CD14-positive monocyte (primary cell): ENCODE measurements at regions not wholly inside any gene's neighbourhood (a gene's known extent, or its start where the extent isn't known, plus 50 kb on each side); places are given as distances from the start of the nearest gene placed in this dataset.
A peak's percentile ranks its signal among the peaks of the same experiment; 100 is the strongest.

Source experiments
- DNase-seq, 3 donors: peaks; one replicate each; pipeline ENCODE4 v3.0.0-alpha.2; 2011 to 2022
- H2AFZ ChIP-seq: 2 replicates; pipeline ENCODE4 v1.6.0; 2012; ENCODE audit warnings: mild to moderate bottlenecking, low read depth, low read length, inconsistent platforms; ENCODE audit not compliant: insufficient read depth, poor library complexity, severe bottlenecking
- H3K27ac ChIP-seq, 2 donors: 1 replicate in 1 of 2; 2 replicates in 1 of 2; pipeline ENCODE4 v1.5.1; 2012 to 2013; ENCODE audit warnings: low read length in 2 of 2, control low read depth in 1 of 2, inconsistent platforms in 1 of 2, low read depth in 1 of 2, mild to moderate bottlenecking in 1 of 2
- H3K27me3 ChIP-seq, 2 donors: one replicate each; pipeline versions ENCODE4 v1.6.0 to v1.6.1; 2011 to 2013; ENCODE audit warnings: low read length in 2 of 2; ENCODE audit not compliant: control insufficient read depth in 2 of 2, insufficient read depth in 2 of 2
- H3K36me3 ChIP-seq, 2 donors: replicated peaks in 1 of 2; 1 replicate in 1 of 2; 2 replicates in 1 of 2; pipeline versions ENCODE4 v1.5.1 to v1.6.1; 2012 to 2013; ENCODE audit warnings: low read length in 2 of 2, control low read depth in 1 of 2, inconsistent platforms in 1 of 2, mild to moderate bottlenecking in 1 of 2; ENCODE audit not compliant: insufficient read depth in 2 of 2, control insufficient read depth in 1 of 2
- H3K4me1 ChIP-seq, 2 donors: 1 replicate in 1 of 2; 2 replicates in 1 of 2; pipeline versions ENCODE4 v1.5.1 to v1.6.1; 2012 to 2013; ENCODE audit warnings: low read length in 2 of 2, control low read depth in 1 of 2, inconsistent platforms in 1 of 2, mild to moderate bottlenecking in 1 of 2, moderate library complexity in 1 of 2; ENCODE audit not compliant: insufficient read depth in 2 of 2, control insufficient read depth in 1 of 2
- H3K4me2 ChIP-seq: replicated peaks from 2 replicates; pipeline ENCODE3; 2012; ENCODE audit warnings: low read length, moderate library complexity, mild to moderate bottlenecking; ENCODE audit not compliant: poor library complexity, severe bottlenecking; ENCODE audit errors: extremely low read depth
- H3K4me3 ChIP-seq, 3 experiments: fragments of 200-600 bp in 1 of 3; sonication (generic) in 1 of 3; replicated peaks in 1 of 3; 1 replicate in 2 of 3; 2 replicates in 1 of 3; pipeline ENCODE4 v1.5.1; 2011 to 2013; ENCODE audit warnings: low read length in 3 of 3, mild to moderate bottlenecking in 3 of 3, control low read depth in 2 of 3, low read depth in 2 of 3, inconsistent platforms in 1 of 3, moderate library complexity in 1 of 3
- H3K79me2 ChIP-seq: 2 replicates; pipeline ENCODE4 v1.6.0; 2012; ENCODE audit warnings: mild to moderate bottlenecking, control low read depth, inconsistent platforms, low read length, moderate library complexity; ENCODE audit not compliant: insufficient read depth
- H3K9ac ChIP-seq: 2 replicates; pipeline ENCODE4 v1.6.0; 2017; ENCODE audit warnings: low read length, mild to moderate bottlenecking; ENCODE audit not compliant: insufficient read depth, poor library complexity, severe bottlenecking
- H3K9me3 ChIP-seq, 2 donors: replicated peaks in 1 of 2; 1 replicate in 1 of 2; 2 replicates in 1 of 2; pipeline versions ENCODE4 v1.5.1 to v1.6.1; 2012 to 2013; ENCODE audit warnings: low read length in 2 of 2, control low read depth in 1 of 2; ENCODE audit not compliant: control insufficient read depth in 1 of 2, insufficient read depth in 1 of 2
- H4K20me1 ChIP-seq: 2 replicates; pipeline ENCODE4 v1.6.0; 2012; ENCODE audit warnings: mild to moderate bottlenecking, low read length, control low read depth, moderate library complexity; ENCODE audit not compliant: insufficient read depth
- H3K27ac Mint-ChIP-seq, 7 donors: one replicate each; pipeline ENCODE4 v1.8.0; 2020; ENCODE audit warnings: mild to moderate bottlenecking in 7 of 7, mixed read lengths in 7 of 7, moderate library complexity in 6 of 7, inconsistent platforms in 2 of 7
- H3K27me3 Mint-ChIP-seq, 3 donors: one replicate each; pipeline ENCODE4 v1.8.0; 2021 to 2022; ENCODE audit warnings: low read depth in 3 of 3, mild to moderate bottlenecking in 3 of 3, mixed read lengths in 3 of 3, moderate library complexity in 3 of 3, inconsistent platforms in 1 of 3
- H3K36me3 Mint-ChIP-seq, 2 donors: one replicate each; pipeline ENCODE4 v1.8.0; 2020; ENCODE audit warnings: mixed read lengths in 2 of 2, inconsistent platforms in 1 of 2, mild to moderate bottlenecking in 1 of 2
- H3K4me1 Mint-ChIP-seq: one replicate; pipeline ENCODE4 v1.8.0; 2020; ENCODE audit warnings: mild to moderate bottlenecking, mixed read lengths
- H3K4me3 Mint-ChIP-seq, 2 donors: one replicate each; pipeline ENCODE4 v1.8.0; 2020; ENCODE audit warnings: mild to moderate bottlenecking in 2 of 2, mixed read lengths in 2 of 2, moderate library complexity in 1 of 2
- H3K9me3 Mint-ChIP-seq, 7 donors: one replicate each; pipeline ENCODE4 v1.8.0; 2020 to 2022; ENCODE audit warnings: mixed read lengths in 7 of 7, mild to moderate bottlenecking in 6 of 7, moderate library complexity in 6 of 7, inconsistent platforms in 2 of 7
- WGBS: methylation state at CpG from one replicate; pipeline ENCODE4 v1.1.5; 2013; ENCODE audit warnings: missing lambda C conversion rate; ENCODE audit not compliant: insufficient coverage; 5-methylcytosine and 5-hydroxymethylcytosine counted together
- intact Hi-C, 2 donors: fragments of 100-400 bp; cut with micrococcal nuclease; formaldehyde crosslinking; loops; one replicate each; pipeline versions ENCODE4 v1.15.0 to v1.15.1; 2023
- TF ChIP-seq, protein P1 (sequence below): fragments of 200-600 bp; IDR thresholded peaks from one replicate; pipeline ENCODE4 v1.8.0; 2022; ENCODE audit warnings: antibody characterized with exemption, mild to moderate bottlenecking

GRCh38 chr6:88359530-88360202 lies 193.5 kb upstream of the CNR1 start:
- H3K9ac ChIP-seq, result no peak overlapping the region
- intact Hi-C loops, result no loop called here
- WGBS, result no CpG with 5 or more reads among the region's 3 CpGs

GRCh38 chr6:88358846-88359245 lies 192.7 kb upstream of the CNR1 start:
- H3K27me3 ChIP-seq, result no peaks in the 10 kb centered on the region
- peaks cover 0 to 16% (median 3%) of the 10 kb centered on the region in 7 donors for H3K9me3 Mint-ChIP-seq

More at GRCh38 chr6:88359530-88360202, 193.5 kb upstream of the CNR1 start:
- DNase-seq, result no peak
- H3K27ac ChIP-seq, result no peak overlapping the region
- H3K4me1 Mint-ChIP-seq, result no peaks in the 10 kb centered on the region
- peaks cover 0 to 9% (median 2%) of the 10 kb centered on the region in 7 donors for H3K9me3 Mint-ChIP-seq
- H3K9me3 ChIP-seq, result no peaks in the 10 kb centered on the region
- no peaks in the 10 kb centered on the region for H3K79me2 ChIP-seq
- no peaks in the 10 kb centered on the region for H3K36me3 Mint-ChIP-seq
- H3K27ac Mint-ChIP-seq, result peak overlapping the region in 1 of 7 donors; percentile 46
- H2AFZ ChIP-seq, result no peak overlapping the region
- no peaks in the 10 kb centered on the region for H3K4me1 ChIP-seq
- no peaks in the 10 kb centered on the region for H3K36me3 ChIP-seq
- TF ChIP-seq, protein P1, sequence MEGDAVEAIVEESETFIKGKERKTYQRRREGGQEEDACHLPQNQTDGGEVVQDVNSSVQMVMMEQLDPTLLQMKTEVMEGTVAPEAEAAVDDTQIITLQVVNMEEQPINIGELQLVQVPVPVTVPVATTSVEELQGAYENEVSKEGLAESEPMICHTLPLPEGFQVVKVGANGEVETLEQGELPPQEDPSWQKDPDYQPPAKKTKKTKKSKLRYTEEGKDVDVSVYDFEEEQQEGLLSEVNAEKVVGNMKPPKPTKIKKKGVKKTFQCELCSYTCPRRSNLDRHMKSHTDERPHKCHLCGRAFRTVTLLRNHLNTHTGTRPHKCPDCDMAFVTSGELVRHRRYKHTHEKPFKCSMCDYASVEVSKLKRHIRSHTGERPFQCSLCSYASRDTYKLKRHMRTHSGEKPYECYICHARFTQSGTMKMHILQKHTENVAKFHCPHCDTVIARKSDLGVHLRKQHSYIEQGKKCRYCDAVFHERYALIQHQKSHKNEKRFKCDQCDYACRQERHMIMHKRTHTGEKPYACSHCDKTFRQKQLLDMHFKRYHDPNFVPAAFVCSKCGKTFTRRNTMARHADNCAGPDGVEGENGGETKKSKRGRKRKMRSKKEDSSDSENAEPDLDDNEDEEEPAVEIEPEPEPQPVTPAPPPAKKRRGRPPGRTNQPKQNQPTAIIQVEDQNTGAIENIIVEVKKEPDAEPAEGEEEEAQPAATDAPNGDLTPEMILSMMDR, result no peak
- no peaks in the 10 kb centered on the region for H3K27me3 ChIP-seq
- no peak overlapping the region for H3K4me3 Mint-ChIP-seq
- H3K4me3 ChIP-seq, result no peak overlapping the region
- no peaks in the 10 kb centered on the region for H4K20me1 ChIP-seq
- H3K4me2 ChIP-seq, result no peak overlapping the region
- H3K27me3 Mint-ChIP-seq, result peaks cover 2% of the 10 kb centered on the region in 3 donors

More at GRCh38 chr6:88358846-88359245, 192.7 kb upstream of the CNR1 start:
- Histone ChIP-seq H2AFZ (no peak overlapping the region), H3K9me3 (no peaks in the 10 kb centered on the region), H3K4me1 (no peaks in the 10 kb centered on the region), H3K36me3 (no peaks in the 10 kb centered on the region), H3K79me2 (no peaks in the 10 kb centered on the region), H3K27ac (no peak overlapping the region), H3K4me3 (no peak overlapping the region), H3K4me2 (no peak overlapping the region), H3K9ac (no peak overlapping the region), H4K20me1 (no peaks in the 10 kb centered on the region)
- Mint-ChIP-seq H3K27ac (no peak overlapping the region), H3K4me3 (no peak overlapping the region), H3K36me3 (no peaks in the 10 kb centered on the region), H3K27me3 (peaks cover 2 to 4% (median 2%) of the 10 kb centered on the region in 3 donors), H3K4me1 (no peaks in the 10 kb centered on the region)
- TF ChIP-seq, protein P1, result no peak
- intact Hi-C loops, result no loop called here
- no peak for DNase-seq
